ENCODE measurements at regions not wholly inside any gene's neighbourhood (a gene's known extent, or its start where the extent isn't known, plus 50 kb on each side); places are given as distances from the start of the nearest gene placed in this dataset.

DNA sequence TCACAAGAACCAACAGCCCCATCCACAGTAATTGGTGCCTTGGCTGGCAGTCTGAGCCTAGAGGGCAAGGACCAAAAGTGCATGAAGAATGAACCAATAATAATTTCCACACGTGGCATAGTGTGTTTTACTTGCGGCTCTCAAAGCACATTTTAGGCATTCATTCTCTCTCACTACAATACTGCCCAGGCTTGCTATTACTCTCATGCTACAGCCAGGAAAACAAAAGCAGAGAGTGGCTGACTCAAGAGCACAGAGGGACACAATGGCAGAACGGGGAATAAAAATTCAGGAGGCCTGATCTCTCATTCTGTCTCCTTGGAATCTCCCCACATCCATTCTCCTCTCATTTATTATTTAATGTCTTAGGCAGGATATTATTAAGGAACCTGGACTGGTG is 57.0 kb upstream of the NOL4 start (continued):
- no peak for TF ChIP-seq EZH2 (IDR thresholded peaks at IDR 0.05; ENCODE audit: low read depth, unreplicated experiment)

DNA sequence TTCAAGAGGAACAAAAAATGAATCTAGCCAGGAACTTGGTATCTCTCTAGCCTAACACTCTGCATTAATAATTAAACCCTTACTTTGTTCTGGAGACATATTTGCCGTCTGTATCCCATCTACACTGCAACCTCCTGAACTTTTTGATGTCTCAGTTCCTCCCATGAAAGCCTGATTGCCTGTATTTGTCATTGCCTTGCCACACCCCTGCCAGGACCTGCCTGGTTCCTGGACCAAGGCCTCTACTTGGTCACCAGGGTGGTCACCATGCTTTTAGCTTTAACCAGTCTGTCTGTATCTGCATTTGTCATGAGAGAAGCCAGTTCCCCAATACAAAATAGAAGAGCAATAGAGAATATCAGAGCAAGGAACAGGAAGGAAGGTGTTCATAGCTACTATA is 58.8 kb upstream of the NOL4 start:
- Histone ChIP-seq H2AFZ (peak overlapping the region; percentile 68; the same call in 1 of the 2 replicates), H3K27me3 (ENCODE audit: insufficient read depth) (no peaks in the 10 kb centered on the region), H3K27ac (ENCODE audit: low read depth) (no peak overlapping the region), H3K79me2 (replicated peaks; ENCODE audit: insufficient read depth) (no peaks in the 10 kb centered on the region), H3K9me2 (ENCODE audit: insufficient read depth) (0 out of 2 replicates have a peak, but pooled peaks cover under 1% of the 10 kb centered on the region), H4K20me1 (replicated peaks; ENCODE audit: insufficient read depth) (no peaks in the 10 kb centered on the region), H3K36me3 (ENCODE audit: insufficient read depth) (no peaks in the 10 kb centered on the region), H3F3A (replicated peaks; ENCODE audit: low read depth) (no peaks in the 10 kb centered on the region), H3K4me3 (no peak overlapping the region), H3K4me1 (ENCODE audit: insufficient read depth) (no peaks in the 10 kb centered on the region), H3K4me2 (no peak overlapping the region)
- Mint-ChIP-seq H3K27me3 (ENCODE audit: insufficient read depth, low read depth, poor library complexity) (peaks cover 1% of the 10 kb centered on the region), H3K4me1 (no peaks in the 10 kb centered on the region), H3K36me3 (ENCODE audit: low read depth) (peaks cover 6% of the 10 kb centered on the region), H3K9me3 (peaks cover 6% of the 10 kb centered on the region), H3K4me3 (no peak overlapping the region), H3K27ac (peak overlapping the region; percentile 22; the same call in 1 of the 2 replicates)
- no peak for ATAC-seq
- TF ChIP-seq, protein P1, sequence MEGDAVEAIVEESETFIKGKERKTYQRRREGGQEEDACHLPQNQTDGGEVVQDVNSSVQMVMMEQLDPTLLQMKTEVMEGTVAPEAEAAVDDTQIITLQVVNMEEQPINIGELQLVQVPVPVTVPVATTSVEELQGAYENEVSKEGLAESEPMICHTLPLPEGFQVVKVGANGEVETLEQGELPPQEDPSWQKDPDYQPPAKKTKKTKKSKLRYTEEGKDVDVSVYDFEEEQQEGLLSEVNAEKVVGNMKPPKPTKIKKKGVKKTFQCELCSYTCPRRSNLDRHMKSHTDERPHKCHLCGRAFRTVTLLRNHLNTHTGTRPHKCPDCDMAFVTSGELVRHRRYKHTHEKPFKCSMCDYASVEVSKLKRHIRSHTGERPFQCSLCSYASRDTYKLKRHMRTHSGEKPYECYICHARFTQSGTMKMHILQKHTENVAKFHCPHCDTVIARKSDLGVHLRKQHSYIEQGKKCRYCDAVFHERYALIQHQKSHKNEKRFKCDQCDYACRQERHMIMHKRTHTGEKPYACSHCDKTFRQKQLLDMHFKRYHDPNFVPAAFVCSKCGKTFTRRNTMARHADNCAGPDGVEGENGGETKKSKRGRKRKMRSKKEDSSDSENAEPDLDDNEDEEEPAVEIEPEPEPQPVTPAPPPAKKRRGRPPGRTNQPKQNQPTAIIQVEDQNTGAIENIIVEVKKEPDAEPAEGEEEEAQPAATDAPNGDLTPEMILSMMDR (conservative IDR thresholded peaks at IDR 0.05; ENCODE audit: low read depth in 2 of 2): no peak
- TF ChIP-seq EZH2 (IDR thresholded peaks at IDR 0.05; ENCODE audit: low read depth, unreplicated experiment) (no peak), ZNF114 (CRISPR knock-in tag; IDR thresholded peaks at IDR 0.05) (no peak), ZNF331 (CRISPR knock-in tag; IDR thresholded peaks at IDR 0.05; ENCODE audit: low read depth) (no peak), EZH2phosphoT487 (IDR thresholded peaks at IDR 0.05; ENCODE audit: unreplicated experiment) (no peak), NANOG (IDR thresholded peaks at IDR 0.05; ENCODE audit: borderline replicate concordance) (no peak)
- TF ChIP-seq, protein P2, sequence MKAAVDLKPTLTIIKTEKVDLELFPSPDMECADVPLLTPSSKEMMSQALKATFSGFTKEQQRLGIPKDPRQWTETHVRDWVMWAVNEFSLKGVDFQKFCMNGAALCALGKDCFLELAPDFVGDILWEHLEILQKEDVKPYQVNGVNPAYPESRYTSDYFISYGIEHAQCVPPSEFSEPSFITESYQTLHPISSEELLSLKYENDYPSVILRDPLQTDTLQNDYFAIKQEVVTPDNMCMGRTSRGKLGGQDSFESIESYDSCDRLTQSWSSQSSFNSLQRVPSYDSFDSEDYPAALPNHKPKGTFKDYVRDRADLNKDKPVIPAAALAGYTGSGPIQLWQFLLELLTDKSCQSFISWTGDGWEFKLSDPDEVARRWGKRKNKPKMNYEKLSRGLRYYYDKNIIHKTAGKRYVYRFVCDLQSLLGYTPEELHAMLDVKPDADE (IDR thresholded peaks at IDR 0.05): no peak
- TF ChIP-seq, protein P3, sequence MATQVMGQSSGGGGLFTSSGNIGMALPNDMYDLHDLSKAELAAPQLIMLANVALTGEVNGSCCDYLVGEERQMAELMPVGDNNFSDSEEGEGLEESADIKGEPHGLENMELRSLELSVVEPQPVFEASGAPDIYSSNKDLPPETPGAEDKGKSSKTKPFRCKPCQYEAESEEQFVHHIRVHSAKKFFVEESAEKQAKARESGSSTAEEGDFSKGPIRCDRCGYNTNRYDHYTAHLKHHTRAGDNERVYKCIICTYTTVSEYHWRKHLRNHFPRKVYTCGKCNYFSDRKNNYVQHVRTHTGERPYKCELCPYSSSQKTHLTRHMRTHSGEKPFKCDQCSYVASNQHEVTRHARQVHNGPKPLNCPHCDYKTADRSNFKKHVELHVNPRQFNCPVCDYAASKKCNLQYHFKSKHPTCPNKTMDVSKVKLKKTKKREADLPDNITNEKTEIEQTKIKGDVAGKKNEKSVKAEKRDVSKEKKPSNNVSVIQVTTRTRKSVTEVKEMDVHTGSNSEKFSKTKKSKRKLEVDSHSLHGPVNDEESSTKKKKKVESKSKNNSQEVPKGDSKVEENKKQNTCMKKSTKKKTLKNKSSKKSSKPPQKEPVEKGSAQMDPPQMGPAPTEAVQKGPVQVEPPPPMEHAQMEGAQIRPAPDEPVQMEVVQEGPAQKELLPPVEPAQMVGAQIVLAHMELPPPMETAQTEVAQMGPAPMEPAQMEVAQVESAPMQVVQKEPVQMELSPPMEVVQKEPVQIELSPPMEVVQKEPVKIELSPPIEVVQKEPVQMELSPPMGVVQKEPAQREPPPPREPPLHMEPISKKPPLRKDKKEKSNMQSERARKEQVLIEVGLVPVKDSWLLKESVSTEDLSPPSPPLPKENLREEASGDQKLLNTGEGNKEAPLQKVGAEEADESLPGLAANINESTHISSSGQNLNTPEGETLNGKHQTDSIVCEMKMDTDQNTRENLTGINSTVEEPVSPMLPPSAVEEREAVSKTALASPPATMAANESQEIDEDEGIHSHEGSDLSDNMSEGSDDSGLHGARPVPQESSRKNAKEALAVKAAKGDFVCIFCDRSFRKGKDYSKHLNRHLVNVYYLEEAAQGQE (IDR thresholded peaks at IDR 0.05; ENCODE audit: unreplicated experiment): no peak
- DNase-seq (ENCODE audit: low spot score): peak; percentile 47

Data from GM23338 (cell line).